GM18951 (cell line): ENCODE measurements at regions not wholly inside any gene's neighbourhood (a gene's known extent, or its start where the extent isn't known, plus 50 kb on each side); places are given as distances from the start of the nearest gene placed in this dataset.

Experiments
- POLR2A ChIP-seq: IDR thresholded peaks from 4 replicates; pipeline ENCODE4 v1.6.1; 2011; ENCODE audit warnings: mild to moderate bottlenecking; ENCODE audit not compliant: insufficient read length, insufficient read depth; ENCODE audit errors: extremely low read depth
- in situ Hi-C: fragments of 300-500 bp; cut with MboI; formaldehyde crosslinking; loops from one replicate; pipeline ENCODE4 v1.12.0; 2022; ENCODE audit warnings: low sequenced_read_pairs, mixed read lengths, inconsistent platforms; ENCODE audit not compliant: unreplicated experiment

DNA sequence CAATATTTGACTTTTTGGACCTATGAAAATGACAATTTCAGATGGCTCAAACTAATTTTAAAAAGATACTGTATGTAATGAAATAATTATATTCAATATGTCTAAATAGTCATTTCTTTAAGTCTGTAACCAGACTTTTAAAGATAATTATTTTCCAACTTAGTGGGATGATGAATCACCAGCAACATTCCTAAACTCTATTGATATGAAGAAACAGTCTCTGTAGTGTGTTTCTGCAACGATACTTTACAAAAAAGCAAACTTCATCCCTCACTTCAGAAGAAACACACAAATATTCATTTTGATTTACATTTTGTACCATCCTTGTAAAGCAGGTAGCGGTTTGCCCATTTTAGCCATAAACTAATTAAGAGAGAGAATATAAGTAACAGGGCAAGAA is 417.4 kb downstream of the EFNB2 start:
- in situ Hi-C loops, result no loop called here
- no peak for TF ChIP-seq POLR2A

DNA sequence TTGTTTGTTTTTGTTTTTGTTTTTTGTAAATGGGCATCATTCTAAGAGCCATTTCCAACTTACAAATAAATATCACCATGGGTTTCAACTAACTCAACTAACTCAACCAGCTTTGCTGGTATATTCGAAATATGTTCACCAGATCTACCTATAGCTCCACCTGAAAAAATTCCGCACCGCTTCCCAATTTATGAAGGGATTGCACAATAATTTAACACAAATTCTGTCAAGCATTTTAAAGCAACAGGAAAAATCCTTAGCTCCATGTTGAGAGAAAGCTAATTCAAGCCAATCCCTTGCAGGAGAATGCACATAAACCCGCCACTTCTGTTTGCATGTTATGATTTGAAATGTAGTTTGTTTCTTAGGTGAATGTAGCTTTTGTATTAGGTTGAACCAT is 417.8 kb downstream of the EFNB2 start:
- TF ChIP-seq POLR2A, result no peak
- in situ Hi-C loops, result no loop called here

DNA sequence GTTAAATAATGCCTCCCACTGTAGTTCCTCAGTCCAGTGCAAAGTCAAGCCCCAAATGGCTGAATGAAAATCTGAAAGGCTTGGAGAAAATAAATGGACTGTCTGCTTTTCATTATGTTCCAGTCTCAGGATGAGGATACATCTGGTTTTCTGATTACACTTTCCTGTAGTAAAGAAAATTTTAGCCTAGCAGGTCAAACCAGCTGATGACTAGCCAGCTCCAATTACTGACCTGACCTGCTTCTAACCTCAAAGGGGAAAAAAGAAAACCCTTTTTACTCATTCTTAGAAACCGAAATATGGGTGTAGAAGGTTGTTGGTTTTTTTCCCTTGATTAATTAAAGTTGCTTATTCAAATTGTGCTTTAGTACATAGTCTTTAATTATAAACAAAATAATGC is 418.4 kb downstream of the EFNB2 start:
- in situ Hi-C loops, result no loop called here
- no peak for TF ChIP-seq POLR2A

DNA sequence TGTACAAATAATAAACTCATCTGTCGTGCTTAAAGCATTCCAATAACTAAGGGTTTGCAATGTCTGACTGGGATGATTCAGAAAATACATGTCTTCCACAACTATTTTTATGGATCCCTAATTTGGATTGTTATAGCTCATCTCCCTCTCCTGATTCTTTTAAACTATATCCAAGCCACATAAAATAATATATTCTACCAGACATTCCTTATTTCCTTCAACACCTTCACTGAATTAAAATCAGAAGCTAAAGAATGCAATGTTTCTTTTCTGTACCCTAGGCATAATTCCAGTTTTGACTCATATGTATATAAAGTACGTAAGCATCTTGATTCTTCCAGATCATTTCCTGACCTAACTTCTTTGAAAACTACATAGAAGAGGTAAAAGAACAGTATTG is 420.4 kb downstream of the EFNB2 start:
- in situ Hi-C loops, result no loop called here
- no peak for TF ChIP-seq POLR2A

DNA sequence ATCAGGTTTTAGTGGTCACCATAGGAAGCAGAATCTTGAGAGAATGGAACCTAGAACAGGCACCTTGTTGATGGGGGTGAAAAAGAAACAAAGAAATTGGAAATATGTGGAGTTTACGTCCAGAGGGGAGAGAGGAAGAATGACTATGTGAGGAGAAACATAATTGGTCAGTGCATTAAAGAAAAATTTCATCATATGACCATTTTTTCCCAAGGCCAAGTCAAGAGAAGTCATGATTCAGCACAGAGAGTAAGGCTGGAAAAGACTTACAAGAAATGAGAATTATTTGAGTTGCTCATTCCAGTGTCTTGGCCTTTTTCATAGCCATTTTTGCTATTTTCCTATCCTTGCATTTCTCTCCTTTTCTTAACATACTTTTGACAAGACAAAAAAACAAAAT is 421.7 kb downstream of the EFNB2 start:
- in situ Hi-C loops, result no loop called here
- no peak for TF ChIP-seq POLR2A

DNA sequence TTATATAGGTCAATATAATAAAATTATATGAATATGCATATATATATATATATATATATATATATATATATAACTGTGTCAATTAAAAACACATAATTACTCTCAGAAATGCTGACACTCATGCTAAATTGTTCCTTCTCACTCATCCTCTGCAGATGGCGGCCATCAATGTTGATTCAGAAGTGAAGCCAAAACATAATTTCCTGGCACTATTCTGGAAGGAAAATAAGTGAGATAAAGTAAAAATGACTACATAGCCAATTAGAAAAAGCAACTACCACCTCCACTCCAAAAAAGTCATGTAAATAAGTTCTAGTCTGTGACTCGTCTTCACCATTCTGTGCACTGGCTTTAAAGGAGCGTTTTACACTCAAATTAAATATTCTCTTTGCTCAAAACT is 423.3 kb downstream of the EFNB2 start:
- in situ Hi-C loops, result no loop called here
- no peak for TF ChIP-seq POLR2A

DNA sequence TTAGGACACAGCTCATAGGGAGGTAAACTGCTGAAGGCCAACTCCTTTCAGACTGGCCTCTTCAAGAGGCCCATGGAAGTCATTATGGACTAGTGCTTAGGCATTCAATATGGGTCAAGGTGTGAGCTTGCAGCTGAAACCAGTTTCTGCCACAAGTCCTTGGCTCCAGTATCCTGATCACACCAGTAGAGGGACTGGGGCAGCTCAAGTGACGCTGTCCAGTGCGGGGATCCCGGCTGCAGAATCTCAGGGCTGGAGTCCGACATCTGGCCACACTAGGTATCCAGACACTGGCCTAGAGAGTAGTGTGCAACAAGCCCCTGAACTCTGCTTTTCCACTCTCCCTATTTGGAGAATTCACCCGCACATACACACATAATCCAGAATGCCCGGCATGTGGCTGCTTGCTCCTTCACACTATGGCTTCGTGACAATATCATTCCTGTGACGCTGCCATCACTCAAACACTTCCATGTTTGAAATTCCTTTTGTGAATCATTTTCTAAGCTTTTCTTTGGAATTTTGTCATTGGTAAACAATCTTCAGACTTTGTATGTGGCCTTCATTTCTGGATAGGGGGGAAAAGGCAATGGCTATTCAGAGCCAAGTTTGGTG is 425.1 kb downstream of the EFNB2 start:
- in situ Hi-C loops, result no loop called here
- TF ChIP-seq POLR2A, result no peak

DNA sequence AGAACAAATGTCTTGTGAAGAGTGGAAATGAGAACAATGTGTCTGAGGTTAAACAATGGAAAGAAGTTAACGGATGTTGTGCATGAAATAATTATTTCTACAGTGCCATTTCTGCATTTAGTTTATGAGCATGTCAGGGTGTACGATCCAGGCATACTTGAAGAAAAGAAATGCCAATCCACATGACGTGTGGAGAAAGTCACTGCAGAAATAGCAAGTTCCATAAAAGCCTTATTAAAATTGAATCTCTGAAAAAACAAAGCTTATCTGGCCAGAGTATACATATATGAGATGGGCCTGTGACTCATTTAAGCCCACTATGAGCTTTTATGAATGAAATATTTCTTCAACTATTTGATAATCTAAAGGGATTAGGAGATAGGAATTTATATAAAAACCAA is 426.1 kb downstream of the EFNB2 start:
- in situ Hi-C loops, result no loop called here
- no peak for TF ChIP-seq POLR2A

DNA sequence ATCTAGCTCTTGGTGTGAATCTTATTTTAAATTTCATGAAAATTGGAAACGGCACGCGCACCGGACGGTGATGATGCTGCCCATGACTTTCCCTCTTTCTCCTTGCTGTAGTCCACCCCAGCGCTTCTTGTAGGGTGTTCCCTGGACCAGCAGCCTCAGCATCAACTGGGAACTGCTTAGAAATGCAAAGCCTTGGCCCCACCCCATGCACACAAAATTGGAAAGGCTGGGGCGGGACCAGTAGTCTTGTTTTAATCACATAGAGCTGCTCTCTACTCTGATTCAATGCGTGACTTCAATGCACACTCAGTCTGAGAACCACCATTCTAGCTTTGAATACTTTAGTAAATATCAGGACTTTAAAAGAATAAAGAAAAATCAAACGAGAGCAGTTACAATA is 427.1 kb downstream of the EFNB2 start:
- in situ Hi-C loops, result no loop called here

DNA sequence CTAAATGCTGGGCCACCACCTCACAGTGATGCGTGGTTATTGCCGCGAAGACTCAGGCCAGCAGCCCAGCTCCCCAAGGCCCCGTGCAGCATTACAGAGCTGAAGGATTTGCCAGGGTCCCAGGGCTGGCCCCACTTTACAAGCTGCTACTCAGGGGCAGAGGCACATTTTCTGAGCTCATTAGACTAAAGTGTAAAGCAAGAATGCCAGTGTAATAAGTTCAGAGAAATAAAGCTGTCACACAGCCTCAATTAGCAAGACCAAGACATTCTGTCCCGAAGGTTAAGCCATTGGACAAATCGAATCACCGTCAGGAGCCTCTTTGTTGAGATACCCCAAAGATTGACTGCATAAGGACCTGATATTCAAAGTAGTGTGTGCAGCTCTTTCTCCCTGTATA is 428.4 kb downstream of the EFNB2 start:
- in situ Hi-C loops, result no loop called here
- no peak for TF ChIP-seq POLR2A

More for the DNA sequence above, 427.1 kb downstream of the EFNB2 start:
- TF ChIP-seq POLR2A, result no peak

DNA sequence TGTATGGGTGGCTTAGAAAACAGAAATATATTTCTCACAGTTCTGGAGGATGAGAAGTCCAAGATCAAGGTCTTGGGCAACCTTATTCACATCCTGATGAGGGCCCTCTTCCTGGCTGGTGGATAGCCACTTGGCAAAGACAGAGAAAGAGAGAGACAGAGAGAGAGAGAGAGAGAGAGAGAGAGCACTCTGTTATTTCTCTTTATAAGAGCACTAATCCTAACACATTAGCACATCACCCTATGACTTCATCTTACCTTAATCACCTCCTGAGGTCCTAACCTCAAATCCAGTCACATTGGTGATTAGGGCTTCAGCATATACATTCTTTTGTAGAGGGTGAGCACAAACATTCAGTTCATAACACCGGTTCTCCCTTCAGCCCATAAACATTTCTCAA is 430.3 kb downstream of the EFNB2 start:
- TF ChIP-seq POLR2A, result no peak
- in situ Hi-C loops, result no loop called here

DNA sequence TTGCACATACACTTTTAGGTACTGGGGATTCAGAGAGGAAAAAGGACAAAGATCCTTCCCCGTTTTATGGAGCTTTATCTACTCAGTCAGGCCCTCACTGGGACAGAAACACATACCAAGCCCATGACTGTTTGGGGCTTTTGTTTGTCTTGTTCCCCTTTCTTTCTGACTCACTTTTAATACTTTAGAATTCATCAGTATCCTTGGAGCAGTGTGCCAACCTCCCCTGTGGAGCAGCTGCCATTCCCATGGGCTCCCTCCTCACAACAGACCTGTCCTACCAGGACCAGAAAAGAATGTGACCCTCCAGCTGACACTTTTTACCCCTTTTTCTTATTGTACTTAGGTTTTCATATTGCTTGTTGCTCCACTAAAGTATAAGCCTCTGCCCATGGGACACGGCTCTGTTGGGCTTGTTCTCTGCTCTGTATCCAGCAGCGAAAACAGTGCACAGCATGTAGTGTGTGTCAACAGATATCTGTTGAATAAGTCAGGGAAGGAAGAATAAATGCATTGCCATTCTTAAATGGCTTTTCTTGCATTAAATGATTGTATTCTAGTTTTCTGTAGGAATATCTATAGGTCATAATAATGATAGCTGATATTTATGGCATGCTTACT is 431.1 kb downstream of the EFNB2 start:
- TF ChIP-seq POLR2A, result no peak
- in situ Hi-C loops, result no loop called here

DNA sequence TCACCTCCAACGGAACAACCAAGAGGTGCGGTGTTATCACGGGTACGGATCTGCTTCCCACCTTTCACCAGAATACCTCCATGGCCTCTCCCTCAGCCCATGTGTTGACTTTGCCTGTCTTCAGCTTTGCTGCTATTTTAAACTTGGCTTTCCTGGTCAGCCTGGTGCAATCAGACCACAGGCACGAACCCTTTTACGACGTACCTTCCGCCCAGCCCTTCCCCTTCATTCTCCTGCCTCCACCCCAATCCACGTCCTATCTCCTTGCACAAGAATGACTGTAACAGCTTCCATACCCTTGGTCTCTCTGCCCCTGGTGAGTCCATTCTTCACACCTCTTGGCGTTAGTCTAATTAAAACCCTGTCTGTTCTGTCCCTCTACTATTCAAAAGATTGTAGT is 431.7 kb downstream of the EFNB2 start:
- in situ Hi-C loops, result no loop called here
- TF ChIP-seq POLR2A, result no peak

DNA sequence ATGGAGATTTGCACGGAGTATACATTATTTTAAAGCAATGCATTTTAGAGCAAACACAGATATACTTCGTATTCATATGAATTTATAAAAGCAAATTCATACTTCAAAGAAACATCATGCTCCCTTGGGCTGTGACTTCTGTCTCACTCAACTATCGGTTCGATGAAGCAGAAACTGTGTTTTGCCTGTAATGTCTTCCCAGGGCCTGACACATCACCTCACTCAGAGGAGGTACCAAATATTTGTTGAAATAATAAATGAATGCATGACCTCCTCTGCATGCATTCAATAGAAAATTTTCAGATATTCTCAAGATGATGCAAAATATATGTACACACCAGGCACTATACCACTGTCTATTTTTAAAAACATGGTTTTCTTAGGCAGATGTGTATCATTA is 432.7 kb downstream of the EFNB2 start:
- in situ Hi-C loops, result no loop called here
- TF ChIP-seq POLR2A, result no peak
